SJSA1 (cell line): ENCODE measurements at regions not wholly inside any gene's neighbourhood (a gene's known extent, or its start where the extent isn't known, plus 50 kb on each side); places are given as distances from the start of the nearest gene placed in this dataset.
"Not testable (repeated sequence)": the region's sequence is repeated elsewhere in the genome, so short reads cannot be mapped to it uniquely, and the experiment has no call there.

ENCODE experiments used
- DNase-seq, 2 experiments: peaks; one replicate each; pipeline ENCODE4 v3.0.0-alpha.2; 2015 to 2020; ENCODE audit warnings: low spot score in 2 of 2, low read depth in 1 of 2
- H3K27ac ChIP-seq: fragments of 250-450 bp; sonication (Bioruptor Pico); 2 replicates; pipeline ENCODE4 v1.5.1; 2020; ENCODE audit warnings: mild to moderate bottlenecking, moderate library complexity
- H3K27me3 ChIP-seq: fragments of 250-450 bp; sonication (Bioruptor Pico); replicated peaks from 2 replicates; pipeline ENCODE4 v1.5.1; 2020; ENCODE audit warnings: mild to moderate bottlenecking, moderate library complexity
- H3K36me3 ChIP-seq: fragments of 250-450 bp; sonication (Bioruptor Pico); 2 replicates; pipeline ENCODE4 v1.5.1; 2020; ENCODE audit warnings: mild to moderate bottlenecking
- H3K4me1 ChIP-seq: fragments of 250-450 bp; sonication (Bioruptor Pico); replicated peaks from 2 replicates; pipeline ENCODE4 v1.6.1; 2021; ENCODE audit warnings: mild to moderate bottlenecking
- H3K4me3 ChIP-seq: fragments of 250-450 bp; sonication (Bioruptor Pico); 2 replicates; pipeline ENCODE4 v1.5.1; 2020; ENCODE audit warnings: mild to moderate bottlenecking
- H3K9me3 ChIP-seq: fragments of 250-450 bp; sonication (Bioruptor Pico); replicated peaks from 2 replicates; pipeline ENCODE4 v1.5.1; 2020; ENCODE audit warnings: mild to moderate bottlenecking

DNA sequence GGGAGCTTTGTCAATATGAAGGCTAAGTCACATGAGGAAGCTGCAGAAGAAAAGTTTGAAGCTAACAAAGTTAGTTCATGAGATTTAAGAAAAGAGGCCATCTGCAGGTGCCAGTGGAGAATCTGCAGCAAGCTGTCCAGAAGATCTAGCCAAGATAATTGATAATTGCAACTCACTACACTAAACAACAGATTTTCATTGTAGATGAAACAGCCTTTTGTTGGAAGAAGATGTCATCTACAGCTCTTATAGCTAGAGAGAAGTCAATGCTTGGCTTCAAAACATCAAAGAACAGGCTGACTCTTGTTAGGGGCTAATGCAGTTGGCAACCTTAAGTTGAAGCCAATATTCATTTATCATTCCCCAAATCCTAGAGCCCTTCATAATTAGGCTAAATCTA lies 83.7 kb downstream of the RIN2 start:
- Histone ChIP-seq H3K27me3 (no peaks in the 10 kb centered on the region), H3K36me3 (no peaks in the 10 kb centered on the region; the same call in 1 of the 2 replicates), H3K9me3 (0 out of 2 replicates have a peak, but pooled peaks cover 6% of the 10 kb centered on the region), H3K4me1 (no peaks in the 10 kb centered on the region), H3K4me3 (no peak overlapping the region), H3K27ac (no peak overlapping the region)
- DNase-seq = no peak

DNA sequence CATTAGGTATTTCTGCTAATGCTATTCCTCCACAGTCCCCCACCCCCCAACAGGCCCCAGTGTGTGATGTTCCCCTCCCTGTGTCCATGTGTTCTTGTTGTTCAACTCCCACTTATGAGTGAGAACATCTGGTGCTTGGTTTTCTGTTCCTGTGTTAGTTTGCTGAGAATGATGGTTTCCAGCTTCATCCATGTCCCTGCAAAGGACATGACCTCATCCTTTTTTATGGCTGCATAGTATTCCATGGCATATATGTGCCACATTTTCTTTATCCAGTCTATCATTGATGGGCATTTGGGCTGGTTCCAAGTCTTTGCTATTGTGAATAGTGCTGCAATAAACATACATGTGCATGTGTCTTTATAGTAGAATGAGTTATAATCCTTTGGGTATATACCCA lies 86.8 kb downstream of the RIN2 start:
- not testable (repeated sequence) for DNase-seq, H3K4me1 ChIP-seq, H3K27ac ChIP-seq, H3K36me3 ChIP-seq, H3K27me3 ChIP-seq, H3K4me3 ChIP-seq, H3K9me3 ChIP-seq

DNA sequence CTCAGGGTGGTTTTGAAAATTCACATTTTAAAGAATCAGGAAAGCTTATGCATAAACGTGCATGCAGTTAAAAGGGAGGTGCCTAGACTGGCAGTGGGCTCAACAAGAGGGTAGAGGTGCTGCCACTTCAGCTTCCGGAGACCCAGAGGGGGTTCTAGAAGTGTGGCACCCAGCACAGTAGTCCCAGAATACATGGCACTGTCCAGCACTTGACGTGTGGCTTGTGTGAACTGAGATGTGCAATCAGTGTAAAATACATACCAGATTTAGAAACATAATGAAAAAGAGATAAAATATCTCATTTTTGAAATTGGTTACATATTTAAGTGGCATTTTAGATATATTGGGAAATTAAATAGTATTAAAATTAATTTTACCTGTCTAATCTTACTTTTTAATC lies 89.3 kb downstream of the RIN2 start:
- H3K4me3 ChIP-seq = no peak overlapping the region
- DNase-seq = no peak
- H3K27ac ChIP-seq = no peak overlapping the region
- peaks cover 6% of the 10 kb centered on the region; the same call in 1 of the 2 replicates for H3K9me3 ChIP-seq
- H3K36me3 ChIP-seq = no peaks in the 10 kb centered on the region; the same call in 1 of the 2 replicates
- no peaks in the 10 kb centered on the region for H3K27me3 ChIP-seq
- H3K4me1 ChIP-seq = no peaks in the 10 kb centered on the region

DNA sequence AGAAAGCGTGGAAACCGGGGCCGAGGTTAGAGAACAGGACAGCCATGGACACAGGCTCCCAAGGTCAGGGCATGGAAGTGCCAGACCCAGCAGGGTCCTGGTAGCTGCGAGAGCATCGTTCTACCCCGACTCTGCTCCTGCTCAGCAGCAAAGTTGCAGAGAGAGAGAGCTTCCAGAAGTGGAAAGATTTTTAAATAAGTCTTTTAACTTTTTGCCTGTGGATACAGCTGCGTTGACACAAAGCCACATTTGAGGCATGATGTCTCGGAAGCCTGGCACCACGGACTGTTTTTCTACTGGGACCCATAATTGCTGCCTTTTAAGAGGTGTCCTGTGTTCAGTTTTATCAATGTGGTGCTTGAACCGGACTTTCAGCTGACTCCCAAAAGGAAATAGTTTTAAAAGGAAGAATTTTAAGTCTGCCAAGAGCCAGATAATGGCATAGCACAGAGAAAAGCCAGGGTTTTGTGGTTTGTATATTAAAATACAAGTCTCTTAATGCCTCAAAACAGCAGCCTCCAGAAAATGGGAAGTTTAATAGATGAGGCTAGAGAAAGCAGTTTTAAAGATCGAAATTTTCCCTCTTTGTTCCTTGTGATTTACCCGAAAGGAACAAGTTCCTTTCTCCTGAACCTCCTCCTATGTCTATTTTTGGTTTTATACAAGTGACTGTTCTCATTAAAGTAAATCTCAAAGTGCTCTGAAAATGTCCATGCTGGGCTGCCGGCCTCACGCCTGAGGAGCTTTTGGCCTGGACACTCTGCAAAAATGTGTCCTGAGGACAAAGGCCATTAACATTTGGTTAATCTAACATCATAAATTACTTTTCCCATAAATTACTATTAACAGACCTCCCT lies 91.5 kb downstream of the RIN2 start:
- Histone ChIP-seq H3K27me3 (no peaks in the 10 kb centered on the region), H3K9me3 (no peaks in the 10 kb centered on the region; the same call in 1 of the 2 replicates), H3K27ac (no peak overlapping the region), H3K4me3 (no peak overlapping the region), H3K36me3 (no peaks in the 10 kb centered on the region), H3K4me1 (no peaks in the 10 kb centered on the region)
- DNase-seq = no peak

DNA sequence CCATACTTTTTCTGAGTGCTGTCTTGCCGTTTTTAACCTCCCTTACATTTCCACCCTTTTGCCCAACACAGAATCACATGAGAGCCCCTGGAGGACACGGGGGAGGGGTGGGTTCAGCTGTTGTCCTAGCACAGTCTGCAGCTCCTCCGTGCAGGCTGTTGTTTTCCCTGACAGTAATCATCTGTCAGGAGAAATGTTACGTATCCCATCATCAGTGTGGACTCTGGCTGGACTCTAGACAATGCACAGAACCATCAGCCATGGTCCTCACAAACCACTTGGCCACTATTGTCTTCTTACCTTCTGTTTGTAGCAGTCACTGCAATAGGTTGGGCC lies 92.1 kb downstream of the RIN2 start:
- DNase-seq = no peak
- Histone ChIP-seq H3K9me3 (no peaks in the 10 kb centered on the region; the same call in 1 of the 2 replicates), H3K36me3 (no peaks in the 10 kb centered on the region), H3K27ac (no peak overlapping the region), H3K4me3 (no peak overlapping the region), H3K27me3 (no peaks in the 10 kb centered on the region), H3K4me1 (no peaks in the 10 kb centered on the region)

DNA sequence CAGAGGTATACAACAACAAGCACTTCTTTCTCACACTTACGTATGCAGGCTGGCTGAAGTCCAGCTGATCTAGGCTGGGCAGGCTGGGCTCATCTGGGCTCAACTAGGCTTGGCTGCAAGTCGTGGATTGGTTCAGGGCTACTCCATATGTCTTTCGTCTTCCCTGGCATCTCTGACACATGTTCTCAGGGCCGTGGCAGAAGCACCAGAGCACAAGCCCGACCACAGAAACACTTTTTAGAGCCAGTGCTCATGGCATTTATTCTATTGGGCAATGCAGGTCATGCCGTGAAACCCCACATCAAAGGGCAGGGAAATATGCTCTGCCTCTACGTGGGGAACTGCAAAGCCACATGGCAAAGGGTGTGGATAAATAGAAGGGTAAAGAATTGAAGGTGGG lies 93.8 kb downstream of the RIN2 start:
- no peak overlapping the region for H3K4me3 ChIP-seq
- H3K4me1 ChIP-seq = no peaks in the 10 kb centered on the region
- no peaks in the 10 kb centered on the region; the same call in 1 of the 2 replicates for H3K9me3 ChIP-seq
- no peak overlapping the region for H3K27ac ChIP-seq
- H3K27me3 ChIP-seq = no peaks in the 10 kb centered on the region
- H3K36me3 ChIP-seq = no peaks in the 10 kb centered on the region
- DNase-seq = no peak

DNA sequence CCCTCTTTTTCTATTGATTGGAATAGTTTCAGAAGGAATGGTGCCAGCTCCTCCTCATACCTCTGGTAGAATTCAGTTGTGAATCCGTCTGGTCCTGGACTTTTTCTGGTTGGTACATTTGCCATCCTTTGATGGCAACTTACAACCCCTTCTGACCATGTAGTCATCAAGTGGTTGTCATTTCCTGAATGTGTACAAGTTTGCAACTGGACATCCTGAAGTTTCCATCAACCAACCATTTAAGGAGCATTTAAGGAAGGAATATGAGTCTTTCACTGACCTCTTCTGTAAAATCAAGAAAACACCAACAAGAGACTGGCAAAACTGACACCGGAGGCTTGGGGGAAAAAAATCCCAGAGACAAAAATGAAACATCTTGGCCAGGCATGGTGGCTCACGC lies 97.4 kb downstream of the RIN2 start:
- Histone ChIP-seq H3K27ac (no peak overlapping the region), H3K36me3 (no peaks in the 10 kb centered on the region), H3K27me3 (no peaks in the 10 kb centered on the region), H3K4me1 (no peaks in the 10 kb centered on the region; the same call in 1 of the 2 replicates), H3K4me3 (no peak overlapping the region), H3K9me3 (no peaks in the 10 kb centered on the region)
- DNase-seq = no peak

DNA sequence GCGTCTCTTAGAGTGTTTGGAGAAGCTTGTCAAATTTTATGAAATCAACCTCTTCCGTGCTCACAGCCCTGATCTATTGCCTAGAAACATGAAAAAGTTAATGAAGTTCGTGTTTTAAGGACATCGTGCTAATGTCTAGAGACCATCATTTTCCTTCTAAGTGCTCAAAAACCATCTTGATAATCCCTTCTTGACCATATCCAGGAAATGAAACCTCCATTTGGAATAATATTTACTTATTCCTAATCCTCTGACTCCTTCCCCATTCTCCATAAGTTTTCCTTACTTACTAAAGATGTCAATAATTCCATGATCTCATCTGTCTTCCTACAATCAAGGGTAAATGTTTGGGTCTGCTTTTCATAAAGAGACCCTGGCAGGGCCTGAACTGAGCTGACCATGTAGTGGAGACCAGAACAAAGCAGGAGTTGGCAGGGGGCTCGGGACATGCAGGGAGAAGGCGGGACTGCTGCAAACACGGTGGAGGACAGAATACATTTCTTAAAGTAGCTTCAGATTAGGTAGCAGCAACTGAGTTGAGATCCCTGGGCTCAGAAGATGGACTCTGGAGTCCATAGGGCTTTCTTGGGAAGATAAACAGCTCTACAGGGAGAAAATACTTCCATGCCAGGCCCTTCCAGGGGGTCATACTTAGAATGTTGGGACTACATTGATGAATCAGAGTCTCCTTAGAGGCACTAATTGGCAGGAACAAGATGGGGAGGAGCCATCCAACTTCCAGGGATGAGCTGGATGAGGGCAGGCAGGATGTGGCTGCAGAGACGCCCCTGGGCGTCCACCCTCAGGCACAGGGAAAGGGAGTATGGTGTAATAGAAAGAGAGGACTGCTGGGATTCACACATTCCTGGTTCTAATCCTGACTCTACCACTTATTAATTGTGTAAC lies 100.7 kb downstream of the RIN2 start:
- Histone ChIP-seq H3K4me1 (peaks cover 4% of the 10 kb centered on the region), H3K27me3 (no peaks in the 10 kb centered on the region), H3K36me3 (no peaks in the 10 kb centered on the region), H3K9me3 (no peaks in the 10 kb centered on the region), H3K4me3 (no peak overlapping the region), H3K27ac (no peak overlapping the region)
- no peak for DNase-seq

DNA sequence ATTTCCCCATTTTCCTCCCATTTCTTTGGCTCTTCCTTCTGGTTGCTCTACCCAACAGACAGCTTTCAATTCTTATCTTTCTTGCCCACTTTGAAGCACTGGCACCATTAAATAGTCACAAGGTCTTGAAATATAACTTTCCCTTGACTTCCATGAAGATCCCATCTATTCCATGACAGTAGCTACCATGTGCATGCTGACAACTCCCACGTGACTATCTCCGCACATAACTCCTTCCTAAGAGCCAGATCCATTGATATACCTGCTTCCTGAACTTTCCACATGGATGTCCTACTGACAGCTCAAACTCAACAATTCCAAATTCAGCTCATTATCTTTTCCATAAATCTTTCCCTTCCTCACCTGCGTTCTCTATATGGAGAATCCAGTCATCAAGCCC lies 101.4 kb downstream of the RIN2 start:
- Histone ChIP-seq H3K36me3 (no peaks in the 10 kb centered on the region), H3K27me3 (no peaks in the 10 kb centered on the region), H3K4me1 (peaks cover 11% of the 10 kb centered on the region), H3K4me3 (no peak overlapping the region), H3K27ac (no peak overlapping the region), H3K9me3 (no peaks in the 10 kb centered on the region)
- DNase-seq = no peak

DNA sequence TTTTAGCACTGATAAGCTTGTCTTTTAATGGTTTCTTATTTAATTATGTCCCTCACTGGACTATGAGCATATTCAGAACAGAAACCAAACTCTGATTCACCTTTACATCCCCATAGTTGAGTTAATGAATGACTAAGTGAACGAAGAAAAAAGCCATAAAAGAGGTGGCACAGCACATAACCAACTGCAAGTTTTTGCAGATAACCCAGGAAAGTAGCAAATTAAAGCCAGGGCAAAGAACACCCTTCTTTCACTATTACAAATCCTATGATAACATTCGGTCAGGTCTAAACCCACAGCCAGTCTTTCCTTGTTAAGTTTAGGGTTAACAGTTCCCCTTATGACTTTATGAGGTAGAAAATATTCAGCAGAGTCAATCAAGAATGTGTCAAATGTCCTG lies 102.7 kb downstream of the RIN2 start:
- H3K27me3 ChIP-seq = no peaks in the 10 kb centered on the region
- H3K36me3 ChIP-seq = no peaks in the 10 kb centered on the region
- H3K4me1 ChIP-seq = peaks cover 17% of the 10 kb centered on the region
- no peak overlapping the region for H3K4me3 ChIP-seq
- H3K9me3 ChIP-seq = no peaks in the 10 kb centered on the region
- no peak overlapping the region for H3K27ac ChIP-seq
- DNase-seq = no peak

DNA sequence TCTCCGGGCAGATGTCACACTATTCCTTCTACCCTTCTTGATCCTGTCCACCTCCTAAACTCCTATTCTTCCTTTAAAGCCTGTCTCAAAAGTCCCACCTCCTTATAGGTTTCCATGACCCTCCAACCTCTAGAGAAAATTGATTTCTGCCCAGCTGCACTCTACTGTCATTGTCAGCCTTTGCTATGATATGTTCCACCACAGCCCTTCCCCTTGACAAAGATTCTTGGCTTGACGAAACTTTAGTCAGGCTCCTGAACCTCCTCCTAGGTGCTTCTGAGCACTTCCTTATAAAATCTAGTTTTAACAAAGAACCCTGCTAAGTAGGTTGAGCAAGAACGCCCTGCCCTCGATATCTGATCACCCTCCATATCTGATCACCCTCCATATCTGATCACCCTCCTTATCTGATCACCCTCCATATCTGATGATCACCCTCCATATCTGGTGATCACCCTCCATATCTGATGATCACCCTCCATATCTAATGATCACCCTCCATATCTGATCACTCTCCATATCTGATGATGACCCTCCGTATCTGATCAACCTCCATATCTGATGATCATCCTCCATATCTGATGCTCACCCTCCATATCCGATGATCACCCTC lies 103.2 kb downstream of the RIN2 start:
- H3K27ac ChIP-seq = no peak overlapping the region
- no peaks in the 10 kb centered on the region for H3K9me3 ChIP-seq
- DNase-seq = no peak
- H3K4me3 ChIP-seq = no peak overlapping the region
- H3K4me1 ChIP-seq = peaks cover 17% of the 10 kb centered on the region
- no peaks in the 10 kb centered on the region for H3K27me3 ChIP-seq
- no peaks in the 10 kb centered on the region for H3K36me3 ChIP-seq

DNA sequence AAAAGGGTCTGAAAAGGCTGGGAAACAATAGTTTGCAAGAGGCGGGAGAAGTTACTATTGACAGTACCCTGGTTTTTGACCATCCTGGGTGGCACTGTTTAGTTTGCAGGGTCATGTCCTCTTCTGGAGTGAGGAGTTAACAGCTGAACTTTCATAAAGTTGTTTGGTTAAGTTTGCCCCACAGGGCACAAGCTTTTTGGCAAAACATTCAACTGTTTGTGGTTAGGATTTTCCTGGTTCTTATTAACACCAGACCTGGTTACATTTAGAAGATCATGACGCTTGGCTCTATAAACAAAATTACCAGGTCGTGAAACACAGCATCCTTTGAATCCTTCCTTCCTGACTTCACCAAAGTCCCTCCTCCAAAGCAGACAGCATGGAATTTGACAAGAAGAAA lies 106.1 kb downstream of the RIN2 start:
- H3K27me3 ChIP-seq = no peaks in the 10 kb centered on the region
- peak in 1 of 2 experiments; percentile 64 for DNase-seq

DNA sequence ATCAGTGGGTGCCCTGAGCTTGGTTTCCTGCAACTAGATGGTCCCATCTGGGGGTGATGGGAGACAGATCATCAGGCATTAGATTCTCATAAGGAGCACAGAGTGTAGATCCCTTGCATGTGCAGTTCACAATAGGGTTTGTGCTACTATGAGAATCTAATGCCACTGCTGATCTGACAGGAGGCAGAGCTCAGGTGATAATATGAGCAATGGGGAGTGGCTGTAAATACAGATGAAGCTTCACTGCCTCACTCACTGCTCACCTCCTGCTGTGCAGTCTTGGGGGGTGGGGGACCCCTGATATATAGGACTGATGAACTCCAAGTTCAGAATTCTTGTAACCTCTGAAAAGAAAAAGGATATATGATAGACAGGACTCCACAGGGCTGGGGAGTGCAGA lies 108.0 kb downstream of the RIN2 start:
- DNase-seq = no peak
- Histone ChIP-seq H3K4me3 (no peak overlapping the region), H3K27me3 (no peaks in the 10 kb centered on the region), H3K4me1 (peaks cover 20% of the 10 kb centered on the region), H3K36me3 (no peaks in the 10 kb centered on the region), H3K27ac (no peak overlapping the region), H3K9me3 (no peaks in the 10 kb centered on the region)

More for the DNA sequence above, 106.1 kb downstream of the RIN2 start:
- H3K4me1 ChIP-seq = peaks cover 20% of the 10 kb centered on the region
- no peak overlapping the region for H3K27ac ChIP-seq
- no peaks in the 10 kb centered on the region for H3K36me3 ChIP-seq
- no peak overlapping the region for H3K4me3 ChIP-seq
- H3K9me3 ChIP-seq = no peaks in the 10 kb centered on the region

DNA sequence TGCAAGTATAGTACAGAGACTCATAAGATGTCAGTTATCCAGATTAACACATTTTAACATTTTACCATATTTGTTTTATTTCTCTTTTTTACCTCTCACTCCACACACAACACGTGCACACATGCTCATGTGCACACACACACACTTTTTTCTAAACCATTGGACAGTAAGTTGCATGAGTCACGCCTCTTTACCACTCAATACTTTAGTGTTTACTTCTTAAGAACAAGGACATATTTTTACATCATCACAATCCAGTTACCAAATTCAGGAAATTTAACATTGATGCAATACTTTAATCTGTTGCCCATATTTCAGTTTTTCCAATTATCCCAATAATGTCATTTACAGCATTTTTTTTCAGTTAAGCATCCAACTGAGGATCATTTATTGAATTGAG lies 109.0 kb downstream of the RIN2 start:
- DNase-seq = no peak
- Histone ChIP-seq H3K9me3 (no peaks in the 10 kb centered on the region), H3K27me3 (no peaks in the 10 kb centered on the region), H3K4me1 (peaks cover 20% of the 10 kb centered on the region), H3K4me3 (no peak overlapping the region), H3K27ac (no peak overlapping the region), H3K36me3 (no peaks in the 10 kb centered on the region)
